ENCODE measurements at regions not wholly inside any gene's neighbourhood (a gene's known extent, or its start where the extent isn't known, plus 50 kb on each side); places are given as distances from the start of the nearest gene placed in this dataset.
"Not testable (repeated sequence)": the region's sequence is repeated elsewhere in the genome, so short reads cannot be mapped to it uniquely, and the experiment has no call there.

DNA sequence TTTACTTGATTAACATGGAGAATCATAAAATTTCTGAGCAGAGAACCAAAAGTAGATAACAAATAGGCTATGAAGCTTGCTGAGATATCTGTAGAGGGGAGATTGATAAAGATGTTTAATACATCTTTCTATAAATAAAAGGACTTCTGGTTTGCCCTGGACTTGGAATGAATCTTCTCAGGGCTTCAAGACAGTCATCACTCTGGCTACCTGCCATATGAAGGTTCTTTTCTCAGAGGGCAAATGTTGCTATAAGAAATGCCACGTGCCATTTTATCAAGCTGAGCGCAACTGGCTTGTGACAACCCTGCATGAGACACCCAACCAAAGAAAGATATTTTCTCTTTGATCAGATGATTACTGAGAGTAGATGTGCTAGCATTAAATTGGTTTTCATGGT lies 192.5 kb downstream of the WNT5A start:
- DNase-seq = no peak

DNA sequence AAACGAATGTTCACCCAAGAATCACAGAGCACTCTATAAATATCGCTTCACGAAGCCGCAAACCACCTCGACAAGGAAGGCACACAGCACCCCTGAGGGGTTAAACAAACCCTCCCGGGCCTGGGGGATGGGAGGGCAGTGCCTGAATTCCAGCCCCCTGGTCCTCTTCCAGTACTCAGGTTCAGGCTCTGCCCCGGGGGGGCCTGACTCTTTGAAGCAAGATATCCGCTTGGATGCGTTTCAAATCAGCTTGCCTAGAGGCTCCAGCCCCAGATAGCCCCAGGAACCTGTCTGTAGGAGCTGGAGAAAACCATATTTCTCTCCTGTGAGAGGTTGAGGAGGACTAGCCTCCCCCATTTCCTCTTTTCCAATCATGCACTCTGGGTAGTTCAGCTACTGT lies 194.7 kb downstream of the WNT5A start:
- DNase-seq = no peak

DNA sequence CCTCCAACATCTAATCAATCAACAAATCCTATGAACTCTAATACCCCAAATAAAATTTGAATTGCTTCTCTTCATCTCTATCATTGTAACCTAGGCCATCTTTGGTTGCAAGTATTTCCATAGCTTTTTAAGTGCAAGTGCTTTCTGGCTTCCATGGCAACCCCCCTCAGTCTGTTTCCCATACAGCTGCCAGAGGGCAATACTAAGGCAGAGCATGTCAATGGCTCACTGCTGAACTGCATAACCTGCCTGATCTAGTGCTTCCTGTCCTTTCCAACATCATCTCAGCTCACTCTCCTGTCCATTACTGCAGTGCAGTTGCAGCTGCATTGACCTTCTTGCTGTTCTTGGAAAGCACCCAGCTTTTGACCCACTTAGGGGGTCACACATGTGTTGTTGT lies 198.4 kb downstream of the WNT5A start:
- no peak for DNase-seq

DNA sequence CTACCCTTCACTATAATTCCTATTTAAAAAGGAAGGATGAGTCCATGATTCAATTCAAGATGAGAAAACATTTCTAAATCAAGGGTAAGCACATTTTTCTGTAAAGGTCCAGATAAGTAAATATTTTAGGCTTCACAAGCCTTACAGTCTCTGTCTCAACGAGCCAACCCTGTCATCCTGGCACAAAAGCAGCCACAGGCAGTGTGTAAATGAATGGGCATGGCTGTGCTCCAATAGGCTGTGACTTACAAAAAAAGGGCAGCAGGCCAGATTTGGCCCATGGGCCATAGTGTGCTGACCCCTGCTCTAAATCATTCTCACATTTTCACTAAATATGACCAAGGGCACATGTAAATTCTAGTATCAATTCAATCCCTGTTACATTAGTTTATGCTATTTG lies 200.4 kb downstream of the WNT5A start:
- DNase-seq = no peak

DNA sequence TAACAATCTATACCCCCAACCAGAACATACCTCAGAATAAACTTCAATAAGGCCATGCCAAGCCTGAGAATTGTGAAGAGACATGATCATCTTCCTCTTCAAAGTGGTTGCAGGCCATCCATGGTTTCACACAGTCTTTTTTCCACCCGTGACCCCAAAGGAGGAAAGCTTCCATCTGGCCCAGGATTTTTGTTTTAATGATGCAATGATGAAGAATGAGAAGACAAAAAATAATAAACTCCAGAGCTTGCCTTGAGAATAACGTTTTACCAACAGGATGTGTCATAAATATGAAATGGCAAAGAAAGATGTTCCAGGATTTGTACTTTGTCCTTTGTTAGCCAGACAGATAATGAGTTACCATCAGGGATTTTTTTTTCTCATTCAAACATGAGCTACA lies 201.9 kb downstream of the WNT5A start:
- DNase-seq = no peak

DNA sequence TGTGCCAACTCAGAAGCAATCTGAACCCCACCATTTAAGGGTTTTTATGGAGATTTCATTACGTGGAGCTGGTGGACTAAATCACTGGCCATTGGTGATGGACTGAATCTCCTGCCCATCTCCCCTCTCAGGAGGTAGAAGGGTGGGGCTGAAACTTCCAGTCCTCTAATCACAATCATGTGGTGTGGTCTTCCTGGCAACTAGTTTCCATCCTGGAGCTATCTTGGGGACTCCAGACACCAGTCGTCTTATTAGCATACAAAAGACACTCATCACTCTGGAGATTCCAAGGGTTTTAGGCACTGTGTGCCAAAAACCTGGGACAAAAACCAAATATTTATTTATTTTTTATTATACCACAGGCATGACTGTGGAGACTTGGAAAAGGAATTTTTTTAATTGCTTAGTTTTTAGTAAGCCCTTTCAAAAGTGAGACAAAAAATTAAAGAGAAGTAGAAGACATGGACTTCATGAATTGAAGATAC lies 203.6 kb downstream of the WNT5A start:
- DNase-seq = no peak

DNA sequence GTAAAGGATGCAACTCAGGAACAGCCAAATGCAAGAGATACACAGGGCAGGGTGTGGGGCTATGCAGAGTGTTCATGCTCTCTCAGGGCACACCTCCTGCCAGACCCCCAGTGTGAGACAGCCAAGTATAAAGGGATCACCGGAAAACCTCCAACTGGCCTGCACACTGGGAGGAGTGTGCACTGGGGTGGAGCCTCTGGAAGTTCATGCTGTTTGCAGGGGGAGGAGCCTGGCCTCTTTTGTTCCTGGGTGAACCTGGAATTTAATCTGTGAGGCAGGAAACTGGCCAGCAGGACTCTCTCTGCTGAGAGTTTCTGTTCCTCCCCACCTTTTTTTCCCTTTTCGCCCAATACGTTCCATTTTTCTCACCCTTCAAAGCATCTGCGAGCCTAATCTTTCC lies 204.1 kb downstream of the WNT5A start:
- DNase-seq = no peak

DNA sequence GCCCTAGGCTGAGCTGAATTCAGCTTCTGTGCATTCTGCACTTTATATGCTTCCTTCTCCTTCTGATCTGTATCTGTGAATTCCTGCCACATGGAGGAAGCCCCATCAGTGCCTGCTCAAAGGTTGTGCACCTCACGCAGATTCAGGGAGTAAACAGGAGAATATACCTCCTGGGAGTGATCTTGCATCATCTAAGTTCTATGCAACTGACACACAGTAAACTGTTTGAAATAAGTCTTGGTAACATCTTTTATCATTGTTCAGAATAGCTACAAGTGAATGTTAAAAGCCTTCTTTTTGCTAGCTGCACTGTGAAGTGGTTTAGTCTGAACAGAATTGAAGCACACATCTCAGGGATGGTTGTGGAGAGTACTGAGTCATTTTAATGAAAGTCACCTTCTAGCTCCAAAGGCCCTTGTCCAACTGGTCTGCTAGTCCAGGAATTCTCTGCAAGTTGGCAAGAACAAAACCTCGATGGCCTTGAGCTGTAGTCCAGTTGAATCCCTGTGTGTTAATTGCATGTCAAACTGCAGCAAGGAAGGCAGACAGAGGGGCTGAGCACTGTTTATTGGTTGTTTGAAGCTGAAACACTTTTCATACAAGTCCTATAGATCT lies 215.0 kb downstream of the WNT5A start:
- no peak for DNase-seq

DNA sequence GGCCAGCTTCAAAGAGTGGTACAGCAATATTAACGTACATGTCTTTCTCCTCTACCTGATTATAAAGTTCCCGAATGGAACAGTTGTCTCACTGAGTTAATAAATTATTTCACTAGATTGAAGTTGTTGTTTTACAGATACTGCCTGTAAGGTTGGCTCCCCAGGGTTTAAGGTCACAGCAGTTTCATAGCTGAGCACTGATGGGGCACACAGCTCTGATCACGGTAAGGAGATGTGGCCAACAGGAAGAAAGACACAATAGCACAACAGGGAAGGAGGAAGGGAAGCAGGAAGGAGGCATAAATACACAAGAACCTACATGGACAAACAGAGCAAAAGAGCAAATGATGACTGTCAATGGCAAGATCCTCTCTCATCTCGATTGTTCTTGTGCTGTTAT lies 215.6 kb downstream of the WNT5A start:
- no peak for DNase-seq

DNA sequence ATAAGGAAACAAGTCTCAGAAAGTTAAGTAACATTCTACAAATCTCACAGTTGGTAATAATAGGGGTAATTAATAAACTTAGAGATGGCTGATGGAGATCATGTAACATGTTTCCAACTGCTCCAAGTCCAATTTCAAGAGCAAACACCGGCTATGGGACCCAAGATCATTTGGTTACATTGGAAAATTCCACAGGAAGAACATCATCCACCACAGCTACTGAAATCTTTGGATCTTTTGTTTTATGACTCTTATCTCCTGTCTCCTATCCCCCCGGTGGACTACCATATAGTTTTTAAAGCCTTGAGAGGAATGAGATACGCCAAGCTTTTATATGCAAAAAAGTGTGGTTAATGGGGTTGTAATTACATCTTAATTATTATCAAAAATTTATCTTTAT lies 216.1 kb downstream of the WNT5A start:
- DNase-seq = no peak

DNA sequence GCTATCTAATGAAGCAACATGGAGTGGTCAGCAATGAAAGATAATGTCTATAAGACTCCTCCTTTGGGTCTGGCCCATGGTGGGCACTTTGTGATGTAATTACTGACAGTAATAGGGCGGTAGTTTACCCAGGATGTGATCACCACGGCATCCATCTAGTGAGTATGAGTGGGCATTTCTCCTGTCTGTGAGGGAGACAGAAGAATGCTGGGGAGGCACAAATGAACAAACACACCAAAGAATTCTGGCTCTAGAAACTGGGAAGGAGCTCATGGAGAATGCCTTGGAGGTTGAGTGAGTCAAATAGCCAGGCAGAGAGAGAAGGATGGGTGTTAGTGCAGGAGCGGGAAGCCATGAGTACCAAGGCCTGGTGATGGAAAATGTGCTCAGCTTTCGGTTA lies 217.5 kb downstream of the WNT5A start:
- no peak for DNase-seq

DNA sequence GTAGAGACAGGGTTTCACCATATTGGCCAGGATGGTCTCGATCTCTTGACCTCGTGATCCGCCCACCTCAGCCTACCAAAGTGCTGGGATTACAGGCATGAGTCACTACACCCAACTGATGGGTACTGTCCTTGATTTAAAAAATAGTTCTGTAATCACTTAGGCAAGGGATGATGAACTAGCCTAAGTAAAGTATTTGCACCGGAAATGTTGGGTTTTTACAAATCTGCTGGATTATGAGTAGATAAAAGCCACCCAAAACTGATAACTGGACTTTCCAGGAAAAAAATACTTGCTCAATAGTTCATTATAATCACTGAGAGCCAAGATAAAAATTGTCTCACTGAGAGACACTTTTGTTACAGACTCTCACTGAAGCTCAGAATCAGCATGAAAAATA lies 218.0 kb downstream of the WNT5A start:
- no peak for DNase-seq

DNA sequence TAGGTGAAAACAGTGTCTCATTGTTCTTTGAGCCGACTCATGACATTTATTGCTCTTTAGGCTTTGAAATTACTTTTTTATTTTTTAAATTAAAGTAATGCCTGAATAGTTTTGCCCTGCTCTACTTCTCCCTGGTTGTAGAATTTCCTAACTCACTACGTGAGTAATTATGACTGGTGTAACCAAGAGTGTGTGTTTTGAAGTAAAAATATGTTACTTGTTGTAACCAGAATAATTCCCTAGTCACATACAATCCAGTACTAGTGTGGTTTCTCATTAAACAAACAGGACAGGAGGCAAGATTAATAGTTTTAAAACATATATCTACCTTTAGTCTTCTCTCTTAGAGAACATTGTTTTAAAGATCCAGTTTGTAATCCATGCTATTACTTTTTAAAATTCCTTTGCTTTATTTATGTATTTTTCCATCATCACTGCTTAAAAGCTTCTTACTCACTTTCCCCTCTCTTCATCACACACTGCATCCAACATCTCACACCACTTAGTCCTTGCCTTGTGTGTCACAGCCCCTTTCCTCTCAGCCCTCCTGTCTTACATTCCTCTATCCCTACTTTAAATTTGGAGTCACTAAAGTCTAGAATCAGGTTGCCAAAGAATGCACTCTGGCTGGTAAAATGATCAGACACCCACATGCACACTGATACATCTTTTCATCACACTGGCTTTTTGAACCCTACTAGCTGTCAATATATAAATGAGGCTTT lies 219.7 kb downstream of the WNT5A start:
- no peak for DNase-seq

DNA sequence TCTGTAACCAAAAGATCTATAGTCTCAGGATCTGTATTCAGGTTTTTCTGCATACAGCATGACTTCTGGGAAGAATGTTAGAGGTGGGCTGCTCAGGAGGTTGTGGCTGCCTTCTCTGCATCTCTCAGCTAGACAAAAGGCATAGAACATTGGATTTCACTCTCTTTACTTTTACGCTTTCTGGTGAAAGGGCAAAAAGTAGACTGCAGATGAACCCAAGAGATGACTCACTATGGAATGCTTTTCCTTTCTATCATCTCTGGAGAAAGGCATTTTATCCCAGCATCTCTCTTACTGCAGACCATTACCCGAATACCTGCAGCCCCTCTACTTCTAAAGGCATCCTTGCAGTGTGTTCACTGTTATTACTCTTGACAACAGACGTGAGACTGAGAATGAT lies 222.2 kb downstream of the WNT5A start:
- no peak for DNase-seq

DNA sequence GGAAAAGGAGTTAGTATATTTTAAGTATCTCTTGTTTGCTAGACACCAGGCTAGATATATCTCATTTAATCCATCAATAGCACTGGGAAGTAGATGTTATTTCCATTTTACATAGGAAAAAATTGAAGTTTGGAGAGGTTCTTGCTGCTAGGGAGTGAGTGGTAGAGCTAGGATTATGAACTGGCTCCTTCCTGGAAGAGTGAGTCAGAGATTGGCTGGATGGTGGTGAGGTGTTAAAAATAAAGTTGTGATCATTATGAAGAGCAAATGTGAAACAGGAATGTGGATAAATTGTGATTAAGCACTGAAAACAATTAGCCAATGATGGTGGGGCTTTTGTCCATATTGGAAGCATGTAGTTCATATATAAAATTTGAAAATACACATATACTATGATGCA lies 234.2 kb downstream of the WNT5A start:
- no peak for DNase-seq

DNA sequence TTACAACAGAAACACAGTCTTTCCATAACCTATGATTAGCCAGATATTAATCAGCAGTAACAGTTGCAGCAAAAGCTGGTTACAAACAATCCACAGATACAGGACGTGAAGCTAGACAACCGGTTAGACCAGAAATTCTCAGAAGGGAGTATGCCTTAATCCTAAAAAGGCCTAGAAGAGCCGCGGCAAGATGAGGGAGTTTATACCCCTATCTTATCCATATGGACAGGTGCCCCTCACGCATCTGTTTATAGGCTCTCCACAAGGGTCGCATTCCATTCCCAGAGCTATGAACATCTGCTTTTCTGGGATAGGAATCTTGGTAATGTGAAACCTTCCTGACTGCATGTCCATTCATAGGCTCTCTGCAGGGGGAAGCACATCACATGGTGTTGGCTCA lies 237.9 kb downstream of the WNT5A start:
- DNase-seq = not testable (repeated sequence)

DNA sequence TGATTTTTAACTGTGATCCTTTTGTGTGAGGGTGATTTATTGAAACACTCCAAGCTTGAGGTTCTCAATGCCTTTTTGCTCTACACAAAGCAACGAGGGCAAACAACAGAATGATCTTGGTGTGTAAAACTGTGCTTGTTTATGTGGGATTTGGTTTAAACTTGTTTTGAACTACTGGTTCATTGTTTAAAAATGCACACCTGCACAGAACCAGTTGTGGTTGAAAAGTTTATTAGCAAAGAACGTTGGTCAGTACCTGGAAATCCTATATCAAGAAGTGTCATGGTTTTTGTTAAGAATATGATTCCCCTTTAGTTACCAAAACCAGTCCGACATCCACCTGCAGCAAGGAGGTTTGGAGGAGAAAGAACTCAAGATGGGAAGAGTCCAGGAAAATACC lies 239.4 kb downstream of the WNT5A start:
- DNase-seq = no peak

DNA sequence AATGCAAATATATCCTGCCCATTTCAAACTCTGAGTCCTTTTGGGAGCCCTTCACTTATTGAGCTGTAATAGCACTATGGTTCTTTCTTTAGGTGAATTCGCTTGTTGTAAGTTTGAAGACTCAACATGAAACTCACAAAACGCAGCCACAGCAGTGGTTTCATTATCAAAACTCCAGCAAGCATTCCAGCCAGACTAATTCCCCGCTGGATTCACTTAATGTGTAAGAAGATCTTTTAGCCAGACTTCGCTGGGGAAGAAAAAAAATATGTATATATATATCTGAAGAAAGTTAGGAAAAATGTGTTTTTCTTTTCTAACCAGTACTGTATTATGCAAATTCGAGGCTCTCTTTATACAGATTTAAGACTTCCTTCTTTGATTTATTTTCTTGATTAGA lies 241.1 kb downstream of the WNT5A start:
- DNase-seq = no peak

DNA sequence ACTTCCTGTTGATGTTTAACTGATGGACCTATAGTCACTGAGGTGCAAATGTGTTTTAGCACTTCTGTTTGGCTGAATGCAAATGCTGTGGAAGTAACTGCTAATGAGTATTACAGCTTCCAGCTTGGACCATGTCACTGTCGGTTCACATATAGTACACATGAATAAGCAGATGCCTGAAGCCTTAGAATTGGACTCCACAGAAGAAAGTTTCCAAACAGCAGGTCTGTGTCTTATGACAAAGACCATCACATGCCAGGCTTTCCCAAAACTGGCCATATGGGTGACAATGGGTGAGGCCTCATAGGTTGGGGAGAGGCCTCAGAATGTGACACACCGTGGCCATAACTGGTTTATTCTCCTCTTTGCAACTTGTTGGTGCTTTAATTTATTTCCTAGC lies 241.8 kb downstream of the WNT5A start:
- no peak for DNase-seq

DNA sequence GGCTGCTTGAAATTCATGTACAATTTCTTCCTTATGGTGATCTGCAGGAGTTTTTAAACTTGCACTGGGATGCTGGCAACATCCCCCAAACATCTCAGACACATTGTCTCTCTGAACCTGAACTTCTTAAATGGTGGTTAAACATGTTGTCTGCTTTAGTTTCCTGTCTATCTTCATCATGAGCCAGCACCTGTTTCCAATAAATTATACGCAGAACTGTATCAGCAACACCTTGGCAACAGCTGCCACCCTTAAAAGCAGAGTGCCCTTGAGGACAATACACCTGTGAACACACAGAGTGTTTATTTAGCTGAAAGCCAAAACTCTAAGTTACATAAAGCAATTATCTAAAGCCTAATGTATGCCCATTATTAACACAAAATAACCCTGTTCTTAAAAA lies 242.9 kb downstream of the WNT5A start:
- DNase-seq = no peak

DNA sequence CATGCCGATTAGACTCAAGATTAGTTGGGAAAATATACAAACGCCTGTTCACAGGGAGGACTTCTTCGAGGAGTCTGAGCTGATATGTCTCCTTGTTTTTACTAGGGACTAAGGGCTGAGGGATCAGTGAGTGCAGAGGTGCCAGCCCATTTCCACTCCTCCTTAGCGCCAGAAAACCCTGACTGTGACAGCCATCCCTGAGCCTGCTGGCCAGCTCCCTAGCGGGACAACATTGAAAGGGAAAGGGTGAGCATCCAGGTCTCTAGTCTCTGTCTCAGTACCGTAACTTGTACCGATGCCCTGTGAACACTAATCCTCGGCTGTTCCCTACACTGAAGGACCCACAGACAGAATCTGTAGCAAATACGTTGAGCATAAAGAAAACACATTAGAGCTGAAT lies 243.4 kb downstream of the WNT5A start:
- no peak for DNase-seq

DNA sequence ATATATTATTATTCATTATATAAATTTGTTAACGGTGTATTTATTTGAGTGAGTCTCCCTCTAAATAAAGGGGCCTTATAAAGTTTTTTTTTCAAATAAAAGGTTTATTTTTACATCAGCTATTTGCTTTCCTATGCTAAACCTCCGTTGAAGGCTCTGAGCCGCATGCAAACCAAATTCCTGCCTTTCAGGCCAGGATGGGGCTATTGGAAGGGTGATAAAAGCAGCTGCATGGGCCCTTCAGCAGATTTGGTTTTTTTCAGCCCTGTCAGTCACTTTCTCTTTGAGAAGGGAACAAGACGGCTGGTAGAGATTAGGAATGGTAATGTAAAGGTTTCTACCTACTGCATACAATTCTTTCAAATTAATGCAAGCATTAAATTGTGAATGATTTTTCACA lies 244.2 kb downstream of the WNT5A start:
- no peak for DNase-seq

DNA sequence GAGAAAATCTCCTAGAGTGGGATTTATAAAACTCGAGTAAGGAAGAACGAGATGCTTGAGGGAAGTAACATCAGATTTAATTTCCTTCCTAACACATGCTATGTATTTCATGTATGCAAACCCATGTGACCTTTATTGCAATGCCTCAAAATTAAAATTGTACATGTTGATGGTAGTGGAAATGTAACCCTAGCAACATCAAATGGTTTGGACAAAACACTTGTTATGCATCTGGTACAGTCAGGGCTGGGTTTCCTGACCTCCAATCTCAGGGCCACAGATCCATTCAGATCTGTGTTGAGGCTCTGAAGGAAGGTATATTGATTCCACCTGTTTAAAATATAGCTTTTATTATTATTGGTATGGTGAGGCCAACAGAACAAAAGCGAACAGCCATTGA lies 246.0 kb downstream of the WNT5A start:
- DNase-seq = no peak

DNA sequence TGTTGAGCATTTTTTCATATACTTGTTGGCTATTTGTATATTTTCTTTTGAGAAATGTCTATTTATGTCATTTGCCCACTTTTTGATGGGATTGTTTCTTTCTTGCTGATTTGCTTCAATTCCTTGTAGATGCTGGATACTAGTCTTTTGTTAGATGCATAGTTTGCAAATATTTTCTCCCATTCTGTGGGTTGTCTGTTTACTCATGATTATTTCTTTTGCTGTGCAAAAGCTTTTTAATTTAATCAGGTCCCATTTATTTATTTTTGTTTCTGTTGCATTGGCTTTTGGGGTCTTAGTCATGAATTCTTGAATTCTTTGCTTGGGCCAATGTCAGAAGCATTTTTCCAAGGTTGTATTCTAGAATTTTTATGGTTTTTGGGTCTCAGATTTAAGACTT lies 251.7 kb downstream of the WNT5A start:
- no peak for DNase-seq

DNA sequence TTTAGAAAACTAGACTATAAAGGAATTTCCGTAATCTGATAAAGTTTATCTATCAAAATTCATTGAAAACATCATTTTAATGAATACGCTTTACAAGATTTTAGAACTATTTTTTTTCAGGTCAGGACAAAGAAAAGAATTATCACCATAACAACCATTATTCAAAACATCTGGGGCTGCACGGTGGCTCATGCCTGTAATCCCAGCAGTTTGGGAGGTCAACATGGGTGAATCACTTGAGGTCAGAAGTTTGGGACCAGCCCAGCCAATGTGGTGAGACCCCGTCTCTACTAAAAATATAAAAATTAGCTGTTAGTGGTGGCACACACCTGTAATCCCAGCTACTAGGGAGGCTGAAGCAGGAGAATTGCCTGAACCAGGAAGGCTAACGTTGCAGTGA lies 260.4 kb downstream of the WNT5A start:
- DNase-seq = no peak
